ENCODE measurements at regions not wholly inside any gene's neighbourhood (a gene's known extent, or its start where the extent isn't known, plus 50 kb on each side); places are given as distances from the start of the nearest gene placed in this dataset.

DNA sequence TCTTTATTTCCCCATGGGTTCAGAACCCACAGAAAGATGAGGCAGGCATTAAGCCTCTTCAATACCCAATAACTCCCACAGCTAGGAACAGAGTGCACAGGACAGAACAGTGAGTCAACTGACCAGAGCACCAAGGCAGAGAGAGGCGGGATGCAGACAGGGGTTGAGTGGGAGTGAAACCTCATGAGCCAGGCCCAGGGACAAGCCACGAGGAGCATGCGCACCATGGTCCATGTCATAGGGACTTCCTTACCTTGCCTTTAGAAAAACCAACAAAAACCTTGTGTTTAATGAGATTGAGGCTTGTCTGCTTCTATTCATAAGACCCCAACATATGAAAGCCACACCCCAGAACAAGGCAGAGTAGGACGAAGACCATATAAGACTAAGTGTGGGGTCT lies 330.6 kb downstream of the DEPDC1B start:
- no peak for DNase-seq

GRCh38 chr5:60368100-60368499 lies 331.9 kb downstream of the DEPDC1B start:
- DNase-seq = no peak

- no peak for DNase-seq
Observed at GRCh38 chr5:60366489-60366888, 333.5 kb downstream of the DEPDC1B start.

- no peak for DNase-seq
Observed at GRCh38 chr5:60365001-60365400, 335.0 kb downstream of the DEPDC1B start.

GRCh38 chr5:60362158-60362557 lies 337.8 kb downstream of the DEPDC1B start:
- peak; percentile 74 for DNase-seq

DNA sequence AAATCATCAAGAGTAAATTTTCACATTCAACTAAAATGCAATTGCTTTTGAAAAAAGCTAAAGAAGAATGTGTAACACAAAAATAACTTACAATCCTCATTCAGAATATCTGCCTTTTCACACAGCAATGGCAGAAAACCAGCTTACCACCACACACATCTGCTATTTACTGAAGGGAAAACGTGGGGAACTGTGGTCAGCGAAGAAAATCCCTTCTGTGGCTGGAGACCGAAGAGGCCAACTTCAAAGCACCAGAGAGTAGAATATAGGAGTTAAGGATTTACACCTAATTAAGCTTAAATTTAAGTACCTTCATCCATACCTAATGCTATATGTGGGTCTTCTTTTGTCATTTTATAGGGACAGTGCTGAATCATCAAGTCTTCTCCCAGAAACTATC lies 339.6 kb downstream of the DEPDC1B start:
- DNase-seq = no peak

GRCh38 chr5:60357302-60357701 lies 342.7 kb downstream of the DEPDC1B start:
- DNase-seq = no peak

DNA sequence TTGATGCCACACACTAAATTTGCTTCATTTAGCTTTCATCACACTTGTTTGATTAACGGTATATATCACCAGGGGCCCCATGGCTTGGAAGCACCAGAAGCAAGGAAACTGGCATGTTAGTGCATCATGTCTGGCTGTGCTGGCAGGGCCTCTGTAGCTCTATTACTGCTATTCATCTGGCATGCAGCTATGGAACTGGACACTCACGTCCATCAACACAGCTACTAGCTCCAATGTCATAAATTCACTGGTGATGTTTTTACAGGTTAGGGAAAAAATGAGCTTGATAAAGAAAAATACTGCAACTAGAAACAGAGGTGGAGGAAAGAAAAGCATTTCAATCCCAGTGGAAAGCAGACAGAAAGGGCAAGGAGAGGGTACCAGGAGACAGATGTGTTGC lies 343.2 kb downstream of the DEPDC1B start:
- no peak for DNase-seq

DNA sequence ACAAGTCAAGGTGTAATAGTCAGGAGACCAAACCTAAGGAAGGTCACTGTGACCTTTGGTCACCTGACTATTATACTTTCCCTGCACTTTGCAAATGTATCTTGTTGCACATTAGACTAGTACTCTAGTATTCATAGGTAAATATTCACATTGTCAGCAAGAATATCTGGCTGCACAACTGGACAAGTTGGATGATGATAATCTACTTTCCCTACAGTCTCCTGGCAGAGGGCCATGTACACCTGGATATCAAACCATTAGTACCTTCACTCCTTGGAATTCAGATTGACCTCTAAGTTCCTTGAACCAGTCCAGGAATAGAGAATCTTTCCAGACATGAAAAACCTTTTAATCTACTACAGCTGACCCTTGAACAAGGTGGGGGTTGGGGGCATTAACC lies 344.8 kb downstream of the DEPDC1B start:
- DNase-seq = no peak

GRCh38 chr5:60354311-60354710 lies 345.7 kb downstream of the DEPDC1B start:
- DNase-seq = no peak

DNA sequence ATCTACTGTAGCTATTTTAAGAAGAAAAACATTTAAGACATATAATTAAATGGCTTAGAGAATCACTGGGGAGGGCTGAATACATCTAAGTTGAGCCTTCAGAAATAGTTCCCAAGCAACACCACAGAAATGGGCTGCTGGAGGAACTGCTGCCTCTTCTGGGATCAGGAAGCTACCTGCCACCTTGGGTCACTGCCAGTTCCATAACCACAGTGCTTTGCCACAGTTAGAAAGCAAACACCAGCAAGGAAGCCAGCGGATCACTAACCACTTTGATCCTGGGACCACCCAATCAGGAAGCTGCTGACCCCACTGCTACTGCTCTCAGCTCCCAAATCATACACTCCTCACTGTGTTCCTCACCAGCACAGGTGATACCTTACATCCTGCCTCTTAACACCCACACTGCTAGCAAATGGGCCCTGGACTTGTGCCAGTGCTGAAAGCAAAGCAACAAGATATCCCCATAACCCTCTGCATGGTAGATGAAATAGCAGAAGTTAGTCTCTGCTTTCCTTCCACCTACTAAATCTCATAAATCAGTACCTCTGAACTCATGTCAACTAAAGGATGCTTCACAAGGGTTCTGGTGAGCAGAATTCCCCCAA lies 346.9 kb downstream of the DEPDC1B start:
- no peak for DNase-seq

DNA sequence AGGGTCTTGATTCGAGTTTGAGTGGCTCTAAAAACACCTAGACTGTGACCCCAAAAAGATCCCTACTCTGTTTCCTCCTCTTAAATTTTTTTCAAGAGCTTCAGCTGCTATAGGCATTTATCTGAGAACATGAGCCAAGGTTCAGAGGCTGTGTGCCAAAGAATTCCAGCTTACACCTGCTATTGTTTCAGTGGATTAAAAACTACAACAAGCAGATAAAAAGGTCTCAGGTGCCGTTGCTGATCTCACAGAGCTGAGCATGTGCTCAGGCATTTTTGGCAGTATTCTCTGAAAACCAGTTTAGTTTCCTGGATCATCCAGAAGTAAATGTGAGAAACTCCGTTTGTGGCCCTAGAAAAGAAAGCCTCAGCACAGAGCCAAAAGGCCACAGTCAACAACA lies 349.2 kb downstream of the DEPDC1B start:
- DNase-seq = no peak

GRCh38 chr5:60349891-60350415 lies 350.0 kb downstream of the DEPDC1B start:
- no peak for DNase-seq

- DNase-seq = peak; percentile 13
Observed at GRCh38 chr5:60346393-60346792, 353.6 kb downstream of the DEPDC1B start.

DNA sequence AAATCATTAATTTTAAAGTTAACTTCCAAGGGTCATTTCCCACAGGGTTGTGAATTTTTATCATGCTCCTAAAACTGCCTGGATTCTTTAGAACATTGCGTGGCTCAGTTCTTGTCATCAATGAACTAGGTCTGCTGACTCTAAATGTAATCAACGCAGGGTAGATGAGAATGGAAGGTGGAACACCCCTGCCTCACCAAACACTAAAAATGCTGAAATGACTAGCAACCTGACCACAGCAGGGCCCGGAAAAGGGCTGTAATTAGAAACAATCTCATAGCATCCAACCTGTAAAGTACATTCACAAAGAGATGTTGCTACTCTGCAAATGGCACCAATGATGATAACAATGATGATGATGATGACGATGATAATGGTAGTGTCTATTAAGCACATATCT lies 356.9 kb downstream of the DEPDC1B start:
- DNase-seq = no peak

DNA sequence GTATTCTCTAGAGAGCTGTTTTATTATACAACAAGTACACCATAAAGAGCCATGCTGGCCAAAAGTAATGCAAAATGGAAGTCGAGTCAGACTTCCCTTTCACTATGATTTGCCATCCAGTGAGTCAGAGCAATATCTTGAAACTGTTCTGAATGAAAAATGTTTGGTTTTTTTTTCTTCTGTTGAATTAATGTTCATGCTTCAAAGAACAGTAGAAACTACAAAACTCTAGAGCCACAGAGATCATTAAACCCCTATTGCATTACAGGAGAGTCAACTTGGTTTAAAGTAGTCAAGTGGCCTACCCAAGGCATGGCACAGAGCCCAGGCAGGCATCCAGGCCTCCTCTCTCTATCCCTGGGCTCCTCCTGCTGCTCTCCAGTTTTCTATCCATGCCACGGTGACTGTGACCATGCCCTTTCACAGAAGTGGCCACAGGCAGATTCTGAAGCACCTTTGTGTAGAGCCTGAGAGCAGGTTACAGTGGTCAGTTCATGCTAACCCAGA lies 358.9 kb downstream of the DEPDC1B start:
- DNase-seq = peak; percentile 35

DNA sequence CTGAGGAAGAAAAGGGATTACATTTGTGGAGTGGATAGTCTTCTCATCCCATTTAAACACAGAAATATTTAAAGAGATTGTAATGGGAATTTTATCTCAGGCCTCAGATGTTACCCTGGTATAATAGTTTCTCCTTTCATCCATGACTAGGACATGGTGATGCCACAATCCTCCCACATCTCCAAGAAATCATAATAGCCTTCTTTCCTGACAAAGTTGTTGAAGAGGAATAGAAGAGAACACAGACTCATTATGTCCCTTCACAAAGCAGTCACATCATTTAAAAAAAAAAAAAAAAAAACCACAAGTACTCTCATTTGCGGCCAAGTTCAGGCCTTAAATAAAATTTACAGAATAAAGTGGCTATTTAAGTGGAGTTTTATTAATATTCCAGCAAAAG lies 359.6 kb downstream of the DEPDC1B start:
- DNase-seq = no peak

- DNase-seq = peak; percentile 28
Observed at GRCh38 chr5:60339691-60340201, 360.2 kb downstream of the DEPDC1B start.

DNA sequence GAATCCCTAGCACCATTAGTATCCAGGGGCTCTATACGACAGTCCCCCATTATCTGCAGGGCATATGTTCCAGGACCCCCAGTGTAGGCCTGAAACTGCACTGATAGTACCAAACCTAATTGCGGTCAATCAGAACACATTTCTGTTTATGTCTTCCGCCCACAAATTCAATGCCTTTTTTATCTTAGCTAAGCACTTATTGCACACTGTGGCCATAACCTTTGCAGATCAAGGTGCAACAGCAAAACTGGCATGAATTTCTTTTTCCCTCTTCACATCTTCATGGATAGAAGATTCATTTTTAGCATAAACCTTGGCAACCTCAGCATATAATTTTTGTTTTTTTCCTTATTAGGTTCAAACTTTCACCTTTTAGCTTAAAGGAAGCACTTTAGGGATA lies 361.1 kb downstream of the DEPDC1B start:
- DNase-seq = no peak

- no peak for DNase-seq
Observed at GRCh38 chr5:60336491-60336890, 363.5 kb downstream of the DEPDC1B start.

DNA sequence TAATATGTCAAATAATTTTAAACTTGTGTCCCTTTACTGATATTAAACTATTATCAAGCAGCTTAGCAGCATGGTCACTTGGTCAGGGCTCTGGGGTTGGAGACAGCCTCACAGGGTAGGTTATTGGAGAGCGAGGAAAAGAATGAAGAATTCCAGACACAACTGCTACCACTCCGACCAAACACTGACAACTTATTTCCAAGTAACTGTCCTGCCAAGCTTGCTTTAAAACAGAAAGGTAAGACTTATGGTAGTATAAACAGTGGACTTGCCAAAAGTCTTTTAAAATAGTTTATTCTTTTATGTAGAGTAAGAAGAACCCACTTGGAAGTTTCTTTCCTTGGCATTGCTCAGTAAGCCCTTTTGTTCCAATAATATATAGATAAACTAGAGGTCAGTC lies 364.1 kb downstream of the DEPDC1B start:
- no peak for DNase-seq

DNA sequence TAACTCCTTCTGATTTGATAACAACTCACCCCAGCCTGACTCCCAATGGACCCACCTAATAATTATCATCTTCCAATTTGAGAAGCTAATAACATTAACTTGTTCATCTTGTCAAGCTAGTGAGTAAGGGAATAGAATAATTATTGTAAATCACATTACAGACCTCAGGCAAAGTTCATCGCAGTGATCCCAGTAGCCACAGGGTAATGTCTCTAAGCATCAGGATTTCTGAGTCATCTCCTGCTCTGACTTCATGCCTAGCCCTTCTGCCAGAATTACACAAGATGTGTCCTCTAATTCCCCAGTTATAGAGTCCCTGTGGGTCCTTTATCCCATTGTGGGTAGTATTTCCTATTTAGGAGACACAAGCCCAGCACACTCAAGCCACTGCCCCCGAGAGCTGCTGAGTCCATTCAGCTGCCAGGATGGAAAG lies 365.7 kb downstream of the DEPDC1B start:
- DNase-seq = peak; percentile 85

DNA sequence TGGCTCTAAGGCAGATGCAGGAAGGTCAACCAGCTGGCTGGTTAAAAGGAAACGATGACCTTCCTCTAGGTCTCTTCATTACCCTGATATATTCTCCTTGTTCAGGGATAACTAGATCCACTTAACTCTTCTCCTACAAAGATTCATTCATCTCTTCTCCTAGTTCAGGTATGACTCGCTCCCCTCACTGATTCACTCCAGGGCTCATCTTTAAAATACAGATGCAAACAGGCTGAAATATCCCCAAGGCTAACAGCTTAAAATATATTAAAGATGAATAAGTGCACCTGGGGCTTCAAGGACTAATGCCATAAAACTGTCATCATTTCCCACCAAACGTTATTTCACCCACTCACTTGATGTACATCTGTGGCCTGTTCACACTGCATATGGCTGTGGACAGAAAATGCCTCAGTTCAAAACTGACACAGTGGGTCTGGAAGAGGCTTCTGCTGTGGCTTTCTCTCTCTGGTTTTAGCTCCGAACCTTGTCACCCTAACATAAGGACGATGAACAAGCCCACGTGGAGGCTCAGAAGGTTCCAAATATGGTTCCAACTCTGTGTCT lies 366.9 kb downstream of the DEPDC1B start:
- DNase-seq = peak; percentile 71

- DNase-seq = peak; percentile 69
Observed at GRCh38 chr5:60332244-60333004, 367.5 kb downstream of the DEPDC1B start.

Measured in fibroblast of skin of right quadriceps (primary cell).